GM10266 (cell line): ENCODE measurements at regions not wholly inside any gene's neighbourhood (a gene's known extent, or its start where the extent isn't known, plus 50 kb on each side); places are given as distances from the start of the nearest gene placed in this dataset.

Source experiments
- DNase-seq: peaks from one replicate; pipeline ENCODE4 v3.0.0; 2012; ENCODE audit errors: extremely low spot score
- TF ChIP-seq, protein P1 (sequence below): IDR thresholded peaks from 2 replicates; pipeline ENCODE4 v1.5.1; 2012; ENCODE audit warnings: mild to moderate bottlenecking, low read depth; ENCODE audit not compliant: control insufficient read depth, insufficient read depth; ENCODE audit errors: missing control alignments

- TF ChIP-seq, protein P1, sequence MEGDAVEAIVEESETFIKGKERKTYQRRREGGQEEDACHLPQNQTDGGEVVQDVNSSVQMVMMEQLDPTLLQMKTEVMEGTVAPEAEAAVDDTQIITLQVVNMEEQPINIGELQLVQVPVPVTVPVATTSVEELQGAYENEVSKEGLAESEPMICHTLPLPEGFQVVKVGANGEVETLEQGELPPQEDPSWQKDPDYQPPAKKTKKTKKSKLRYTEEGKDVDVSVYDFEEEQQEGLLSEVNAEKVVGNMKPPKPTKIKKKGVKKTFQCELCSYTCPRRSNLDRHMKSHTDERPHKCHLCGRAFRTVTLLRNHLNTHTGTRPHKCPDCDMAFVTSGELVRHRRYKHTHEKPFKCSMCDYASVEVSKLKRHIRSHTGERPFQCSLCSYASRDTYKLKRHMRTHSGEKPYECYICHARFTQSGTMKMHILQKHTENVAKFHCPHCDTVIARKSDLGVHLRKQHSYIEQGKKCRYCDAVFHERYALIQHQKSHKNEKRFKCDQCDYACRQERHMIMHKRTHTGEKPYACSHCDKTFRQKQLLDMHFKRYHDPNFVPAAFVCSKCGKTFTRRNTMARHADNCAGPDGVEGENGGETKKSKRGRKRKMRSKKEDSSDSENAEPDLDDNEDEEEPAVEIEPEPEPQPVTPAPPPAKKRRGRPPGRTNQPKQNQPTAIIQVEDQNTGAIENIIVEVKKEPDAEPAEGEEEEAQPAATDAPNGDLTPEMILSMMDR: no peak
- DNase-seq: no peak
Observed at GRCh38 chr1:96660503-96660902, 61.1 kb upstream of the PTBP2 start.
